ENCODE measurements at regions not wholly inside any gene's neighbourhood (a gene's known extent, or its start where the extent isn't known, plus 50 kb on each side); places are given as distances from the start of the nearest gene placed in this dataset.

- TF ChIP-seq CTCF (IDR thresholded peaks at IDR 0.05) (no peak), ZFX (IDR thresholded peaks at IDR 0.05; ENCODE audit: borderline replicate concordance) (no peak)
Observed at GRCh38 chr5:58072300-58072965, 387.5 kb downstream of the PLK2 start.

Measured in 22Rv1 (cell line).